SK-N-SH treated with all-trans-retinoic acid at 6 μM for 48 hours (cell line): ENCODE measurements at regions not wholly inside any gene's neighbourhood (a gene's known extent, or its start where the extent isn't known, plus 50 kb on each side); places are given as distances from the start of the nearest gene placed in this dataset.

Experiments
- ATAC-seq: fragments of 200-7000 bp; cut with Tn5 transposase; 3 replicates; pipeline ENCODE4 v1.9.1; 2020; ENCODE audit warnings: mild to moderate bottlenecking, moderate library complexity
- ARNTL ChIP-seq: fragments of 450-650 bp; formaldehyde crosslinking; IDR thresholded peaks from 2 replicates; pipeline ENCODE4 v1.5.0; 2020; ENCODE audit warnings: low read depth, mild to moderate bottlenecking, moderate library complexity, borderline replicate concordance
- BACH2 ChIP-seq: fragments of 250-450 bp; sonication (Bioruptor Pico); IDR thresholded peaks from 2 replicates; pipeline ENCODE4 v1.9.0; 2021; ENCODE audit warnings: mild to moderate bottlenecking, borderline replicate concordance
- CREB5 ChIP-seq: fragments of 250-450 bp; sonication (Bioruptor Pico); IDR thresholded peaks from 2 replicates; pipeline ENCODE4 v1.5.1; 2020; ENCODE audit warnings: low read depth, mild to moderate bottlenecking, moderate library complexity
- CSDC2 ChIP-seq: fragments of 250-450 bp; sonication (Bioruptor Pico); IDR thresholded peaks from 2 replicates; pipeline ENCODE4 v1.5.0; 2020; ENCODE audit warnings: mild to moderate bottlenecking, moderate library complexity
- CSRNP3 ChIP-seq: fragments of 250-450 bp; sonication (Bioruptor Pico); IDR thresholded peaks from 2 replicates; pipeline ENCODE4 v1.5.1; 2021; ENCODE audit warnings: mild to moderate bottlenecking, moderate library complexity
- ESRRG ChIP-seq: fragments of 250-450 bp; sonication (Bioruptor Pico); IDR thresholded peaks from 2 replicates; pipeline ENCODE4 v1.6.1; 2021; ENCODE audit warnings: mild to moderate bottlenecking
- GLIS3 ChIP-seq: fragments of 250-450 bp; sonication (Bioruptor Pico); IDR thresholded peaks from 2 replicates; pipeline ENCODE4 v1.5.0; 2020; ENCODE audit warnings: mild to moderate bottlenecking, moderate library complexity
- ISL1 ChIP-seq: fragments of 250-450 bp; sonication (Bioruptor Pico); IDR thresholded peaks from 2 replicates; pipeline ENCODE4 v2.1.2; 2022; ENCODE audit warnings: mild to moderate bottlenecking, moderate library complexity
- OSR1 ChIP-seq: fragments of 250-450 bp; sonication (Bioruptor Pico); IDR thresholded peaks from 2 replicates; pipeline ENCODE4 v1.8.0; 2022; ENCODE audit warnings: moderate library complexity, mild to moderate bottlenecking, inconsistent platforms
- POU6F1 ChIP-seq: fragments of 250-450 bp; sonication (Bioruptor Pico); IDR thresholded peaks from 2 replicates; pipeline ENCODE4 v1.8.0; 2021; ENCODE audit warnings: low read depth, mild to moderate bottlenecking, moderate library complexity, borderline replicate concordance
- PPARA ChIP-seq: fragments of 250-450 bp; sonication (Bioruptor Pico); IDR thresholded peaks from 2 replicates; pipeline ENCODE4 v1.5.0; 2020; ENCODE audit warnings: mild to moderate bottlenecking, borderline replicate concordance
- RARB ChIP-seq: fragments of 250-450 bp; sonication (Bioruptor Pico); IDR thresholded peaks from 2 replicates; pipeline ENCODE4 v1.8.0; 2021; ENCODE audit warnings: mild to moderate bottlenecking, moderate library complexity
- TCF4 ChIP-seq: fragments of 250-450 bp; sonication (Bioruptor Pico); IDR thresholded peaks from 2 replicates; pipeline ENCODE4 v1.8.0; 2021; ENCODE audit warnings: mild to moderate bottlenecking, moderate library complexity, borderline replicate concordance
- TOX ChIP-seq: fragments of 250-450 bp; sonication (Bioruptor Pico); IDR thresholded peaks from 2 replicates; pipeline ENCODE4 v1.8.0; 2021; ENCODE audit warnings: mild to moderate bottlenecking, moderate library complexity, borderline replicate concordance
- TSHZ2 ChIP-seq: fragments of 250-450 bp; sonication (Bioruptor Pico); IDR thresholded peaks from 2 replicates; pipeline ENCODE4 v1.5.0; 2020; ENCODE audit warnings: mild to moderate bottlenecking, moderate library complexity
- ZC3H10 ChIP-seq: fragments of 250-450 bp; sonication (Bioruptor Pico); IDR thresholded peaks from 2 replicates; pipeline ENCODE4 v1.5.1; 2021; ENCODE audit warnings: mild to moderate bottlenecking, moderate library complexity
- ZFP3 ChIP-seq: fragments of 250-450 bp; sonication (Bioruptor Pico); IDR thresholded peaks from 2 replicates; pipeline ENCODE4 v1.5.0; 2020; ENCODE audit warnings: mild to moderate bottlenecking, moderate library complexity
- ZFP30 ChIP-seq: fragments of 450-650 bp; formaldehyde crosslinking; IDR thresholded peaks from 2 replicates; pipeline ENCODE4 v1.5.0; 2022; ENCODE audit warnings: mild to moderate bottlenecking, moderate library complexity
- ZNF565 ChIP-seq: fragments of 450-650 bp; formaldehyde crosslinking; conservative IDR thresholded peaks from 2 replicates; pipeline ENCODE4 v1.5.0; 2020; ENCODE audit warnings: low read depth, mild to moderate bottlenecking, moderate library complexity
- ZNF70 ChIP-seq: fragments of 450-650 bp; formaldehyde crosslinking; IDR thresholded peaks from 2 replicates; pipeline ENCODE4 v1.5.0; 2020; ENCODE audit warnings: mild to moderate bottlenecking, moderate library complexity
- ZNF8 ChIP-seq: fragments of 450-650 bp; formaldehyde crosslinking; IDR thresholded peaks from 2 replicates; pipeline ENCODE4 v1.5.0; 2020; ENCODE audit warnings: mild to moderate bottlenecking, moderate library complexity

- no peak for TF ChIP-seq ZNF8 (CRISPR knock-in tag)
- no peak for TF ChIP-seq TOX (CRISPR knock-in tag)
Measured at GRCh38 chr11:119800171-119800570, 71.2 kb upstream of the NECTIN1 start.

GRCh38 chr11:119798656-119799055 is 69.7 kb upstream of the NECTIN1 start:
- TF ChIP-seq CSDC2 (CRISPR knock-in tag) (no peak), OSR1 (CRISPR knock-in tag) (no peak), CREB5 (CRISPR knock-in tag) (no peak), ZNF8 (CRISPR knock-in tag) (no peak), ZFP3 (CRISPR knock-in tag) (no peak), ZFP30 (CRISPR knock-in tag) (no peak), TSHZ2 (CRISPR knock-in tag) (no peak), ZC3H10 (CRISPR knock-in tag) (no peak), ZNF565 (CRISPR knock-in tag) (no peak), POU6F1 (CRISPR knock-in tag) (no peak), GLIS3 (CRISPR knock-in tag) (no peak), ISL1 (CRISPR knock-in tag) (no peak), CSRNP3 (CRISPR knock-in tag) (no peak), ESRRG (CRISPR knock-in tag) (no peak), TCF4 (CRISPR knock-in tag) (no peak)
- no peak for ATAC-seq

More at GRCh38 chr11:119800171-119800570, 71.2 kb upstream of the NECTIN1 start:
- ATAC-seq = no peak

- TF ChIP-seq ZNF565 (CRISPR knock-in tag) = no peak
- no peak for TF ChIP-seq ZFP30 (CRISPR knock-in tag)
- no peak for TF ChIP-seq ZNF70
- TF ChIP-seq OSR1 (CRISPR knock-in tag) = no peak
- no peak for TF ChIP-seq CREB5 (CRISPR knock-in tag)
- TF ChIP-seq ZC3H10 (CRISPR knock-in tag) = no peak
- TF ChIP-seq PPARA = no peak
- TF ChIP-seq ISL1 (CRISPR knock-in tag) = no peak
- no peak for TF ChIP-seq RARB (CRISPR knock-in tag)
- no peak for TF ChIP-seq ZFP3 (CRISPR knock-in tag)
- no peak for TF ChIP-seq CSDC2 (CRISPR knock-in tag)
- no peak for TF ChIP-seq BACH2 (CRISPR knock-in tag)
- no peak for TF ChIP-seq ZNF8 (CRISPR knock-in tag)
- no peak for TF ChIP-seq GLIS3 (CRISPR knock-in tag)
- TF ChIP-seq POU6F1 (CRISPR knock-in tag) = no peak
- no peak for TF ChIP-seq ARNTL (CRISPR knock-in tag)
- TF ChIP-seq TCF4 (CRISPR knock-in tag) = no peak
- no peak for TF ChIP-seq TSHZ2 (CRISPR knock-in tag)
- TF ChIP-seq TOX (CRISPR knock-in tag) = no peak
- TF ChIP-seq, all 23 proteins: peak for 0
- ATAC-seq = no peak
Measured at GRCh38 chr11:119797736-119798135, 68.7 kb upstream of the NECTIN1 start.
